AG10803 (cell line): ENCODE measurements at regions not wholly inside any gene's neighbourhood (a gene's known extent, or its start where the extent isn't known, plus 50 kb on each side); places are given as distances from the start of the nearest gene placed in this dataset.

Source experiments
- DNase-seq: peaks from one replicate; pipeline ENCODE4 v3.0.0; 2010; ENCODE audit warnings: low read depth
- H3K4me3 ChIP-seq: 2 replicates; pipeline ENCODE4 v1.5.1; 2011; ENCODE audit warnings: mild to moderate bottlenecking, low read length, control low read depth
- TF ChIP-seq, protein P1 (sequence below): conservative IDR thresholded peaks from 2 replicates; pipeline ENCODE4 v1.5.1; 2011; ENCODE audit warnings: mild to moderate bottlenecking, low read length, control low read depth, inconsistent platforms

DNA sequence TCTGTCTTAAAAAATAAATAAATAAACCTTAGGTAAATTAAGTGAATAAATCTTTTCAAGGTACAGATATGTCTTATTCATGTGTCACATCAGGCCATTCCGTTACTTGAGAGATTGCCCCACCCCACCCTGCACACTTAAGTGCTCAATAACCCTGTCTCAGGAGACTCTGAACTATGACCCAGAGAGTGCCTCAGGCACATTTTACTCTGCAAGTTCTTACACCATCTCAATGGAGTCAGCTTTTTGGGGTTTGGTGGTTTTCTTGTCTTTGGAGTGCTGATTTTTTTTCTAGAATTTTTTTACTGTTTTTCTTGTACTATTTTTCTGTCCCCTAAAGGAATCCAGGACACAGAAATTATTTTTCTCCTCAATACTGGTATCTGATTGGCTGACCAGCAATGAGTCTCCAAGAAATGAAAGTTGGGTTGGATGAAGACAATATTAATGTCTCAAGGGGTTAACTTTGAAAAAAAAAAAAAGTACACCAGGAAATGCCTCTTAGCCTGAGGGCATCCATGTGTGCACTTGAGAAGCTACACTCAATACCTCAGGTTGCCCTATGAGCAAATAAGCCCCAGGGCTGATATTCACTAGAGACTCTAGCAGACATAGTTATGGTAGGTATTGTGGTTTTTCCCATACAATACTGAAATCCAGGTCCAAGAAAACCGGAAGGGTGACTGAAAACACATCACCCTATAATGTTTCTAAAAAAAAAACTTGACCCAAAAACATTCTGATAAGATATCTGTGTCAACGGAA is 114.6 kb upstream of the ZNF91 start:
- TF ChIP-seq, protein P1, sequence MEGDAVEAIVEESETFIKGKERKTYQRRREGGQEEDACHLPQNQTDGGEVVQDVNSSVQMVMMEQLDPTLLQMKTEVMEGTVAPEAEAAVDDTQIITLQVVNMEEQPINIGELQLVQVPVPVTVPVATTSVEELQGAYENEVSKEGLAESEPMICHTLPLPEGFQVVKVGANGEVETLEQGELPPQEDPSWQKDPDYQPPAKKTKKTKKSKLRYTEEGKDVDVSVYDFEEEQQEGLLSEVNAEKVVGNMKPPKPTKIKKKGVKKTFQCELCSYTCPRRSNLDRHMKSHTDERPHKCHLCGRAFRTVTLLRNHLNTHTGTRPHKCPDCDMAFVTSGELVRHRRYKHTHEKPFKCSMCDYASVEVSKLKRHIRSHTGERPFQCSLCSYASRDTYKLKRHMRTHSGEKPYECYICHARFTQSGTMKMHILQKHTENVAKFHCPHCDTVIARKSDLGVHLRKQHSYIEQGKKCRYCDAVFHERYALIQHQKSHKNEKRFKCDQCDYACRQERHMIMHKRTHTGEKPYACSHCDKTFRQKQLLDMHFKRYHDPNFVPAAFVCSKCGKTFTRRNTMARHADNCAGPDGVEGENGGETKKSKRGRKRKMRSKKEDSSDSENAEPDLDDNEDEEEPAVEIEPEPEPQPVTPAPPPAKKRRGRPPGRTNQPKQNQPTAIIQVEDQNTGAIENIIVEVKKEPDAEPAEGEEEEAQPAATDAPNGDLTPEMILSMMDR: no peak
- no peak overlapping the region for H3K4me3 ChIP-seq
- DNase-seq: no peak

DNA sequence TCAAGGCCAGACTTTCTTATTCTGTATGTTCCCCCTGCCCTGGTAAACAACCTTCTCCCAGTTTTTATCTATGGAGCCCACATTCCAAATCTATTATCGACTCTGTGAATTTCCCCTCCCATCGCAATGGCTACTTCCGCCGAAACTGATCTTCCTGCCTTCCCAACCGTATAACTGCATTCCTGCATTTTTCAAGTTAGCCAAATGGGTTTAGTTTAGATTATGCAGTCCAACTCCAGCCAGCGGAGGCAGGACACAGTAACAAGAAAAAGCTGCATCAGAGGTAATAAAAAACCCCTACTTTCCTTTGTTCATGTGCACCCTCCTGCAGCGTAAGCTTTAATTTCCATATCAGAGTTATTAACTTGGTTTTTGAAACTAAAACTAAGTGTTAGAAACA is 112.2 kb upstream of the ZNF91 start:
- TF ChIP-seq, protein P1: no peak
- no peak overlapping the region for H3K4me3 ChIP-seq
- no peak for DNase-seq

DNA sequence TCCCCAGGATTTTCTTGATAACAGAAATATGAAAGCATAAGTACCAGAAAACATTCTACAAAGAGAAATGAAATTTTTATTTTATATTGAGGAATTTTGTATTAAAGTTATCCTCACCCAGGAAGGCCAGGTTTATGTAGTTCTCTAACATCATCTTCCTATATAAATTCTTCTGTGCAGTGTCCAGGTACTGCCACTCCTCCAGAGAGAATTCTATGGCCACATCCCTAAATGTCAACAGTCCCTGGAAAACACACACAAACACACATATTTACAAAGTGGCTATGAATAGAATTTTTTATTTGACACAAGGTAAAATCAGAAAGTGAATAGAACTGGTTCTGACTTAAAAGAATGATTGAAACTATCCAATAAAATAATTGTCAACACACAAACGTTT is 110.5 kb upstream of the ZNF91 start:
- no peak overlapping the region for H3K4me3 ChIP-seq
- no peak for DNase-seq
- TF ChIP-seq, protein P1: no peak

DNA sequence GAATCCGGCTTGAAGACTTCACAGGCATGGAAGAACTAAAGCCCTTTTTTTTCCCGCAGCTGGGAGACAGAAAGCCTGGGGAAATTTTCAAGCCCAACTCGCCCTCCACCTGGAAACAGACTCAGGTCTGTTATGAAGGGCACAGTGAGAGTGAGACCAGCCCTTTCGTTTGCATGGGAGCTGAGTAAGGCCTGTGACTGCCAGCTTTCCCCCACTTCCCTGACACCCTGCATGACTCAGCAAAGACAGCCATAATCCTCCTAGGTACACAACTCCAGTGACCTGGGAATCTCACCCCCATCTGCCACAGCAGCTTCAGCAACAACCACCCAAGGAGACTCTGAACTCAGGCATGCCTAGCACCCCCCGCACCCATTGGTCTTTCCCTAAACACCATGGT is 87.6 kb upstream of the ZNF91 start:
- TF ChIP-seq, protein P1: no peak
- H3K4me3 ChIP-seq: no peak overlapping the region
- DNase-seq: no peak

DNA sequence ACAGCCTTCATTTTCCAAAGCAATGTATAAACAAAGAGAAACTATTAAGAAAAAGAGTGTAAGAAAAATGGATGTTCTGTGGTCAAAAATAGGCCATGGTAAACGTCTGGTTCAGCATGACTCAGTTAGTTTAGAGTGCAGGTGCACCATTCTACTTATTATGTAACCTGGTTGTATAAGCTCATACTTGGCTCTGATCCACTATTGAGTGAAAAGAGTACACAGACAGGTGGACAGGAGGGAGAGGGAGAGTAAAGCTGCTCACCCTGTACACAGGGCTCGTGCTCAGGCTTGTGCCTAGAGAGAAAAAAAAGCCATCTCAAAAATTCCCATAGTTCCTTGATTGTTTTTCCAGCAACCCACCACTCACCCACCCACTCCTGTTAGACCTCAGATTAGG is 85.8 kb upstream of the ZNF91 start:
- no peak overlapping the region for H3K4me3 ChIP-seq
- DNase-seq: no peak
- TF ChIP-seq, protein P1: no peak

DNA sequence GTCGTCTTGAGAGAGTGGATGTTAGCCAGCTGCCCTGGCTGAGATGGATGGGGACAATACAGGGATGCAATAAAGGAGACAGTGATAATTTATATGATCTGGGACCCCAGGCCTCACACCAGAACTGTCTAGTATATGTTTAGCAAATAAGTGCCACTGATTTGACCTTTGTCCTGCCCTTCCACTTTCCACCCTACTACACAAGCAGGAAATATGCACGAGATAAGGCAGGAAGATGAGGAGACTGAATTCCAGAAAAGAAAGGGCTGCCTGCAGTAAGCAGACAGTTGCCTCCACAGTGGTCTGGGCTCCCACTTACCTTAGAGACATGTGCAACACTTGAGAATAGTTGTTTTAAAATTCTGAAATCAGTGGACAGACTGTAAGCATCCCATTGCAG is 80.2 kb upstream of the ZNF91 start:
- no peak for DNase-seq
- TF ChIP-seq, protein P1: no peak
- H3K4me3 ChIP-seq: no peak overlapping the region

DNA sequence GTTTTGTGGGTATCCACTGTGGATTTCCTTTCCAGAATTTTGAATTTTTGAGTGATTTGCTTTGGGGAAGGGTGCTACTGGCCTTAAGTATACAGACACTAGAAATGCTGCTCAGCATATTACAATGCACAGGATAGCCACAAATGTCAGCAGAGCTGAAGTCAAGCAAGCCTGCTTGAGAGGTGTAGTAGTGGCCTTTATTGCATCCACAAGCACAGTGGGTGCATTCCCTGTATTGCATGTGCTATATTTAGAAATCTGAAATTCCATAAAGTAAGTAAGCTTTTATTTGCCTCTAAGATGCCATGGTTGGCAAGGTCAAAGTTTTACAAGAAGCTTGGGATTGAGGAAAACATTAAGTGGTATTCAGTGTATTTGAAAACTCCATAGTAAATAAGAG is 79.5 kb upstream of the ZNF91 start:
- H3K4me3 ChIP-seq: no peak overlapping the region
- TF ChIP-seq, protein P1: no peak

More for the DNA sequence above, 79.5 kb upstream of the ZNF91 start:
- no peak for DNase-seq
